ENCODE measurements at regions not wholly inside any gene's neighbourhood (a gene's known extent, or its start where the extent isn't known, plus 50 kb on each side); places are given as distances from the start of the nearest gene placed in this dataset.
A peak's percentile ranks its signal among the peaks of the same experiment; 100 is the strongest.

DNA sequence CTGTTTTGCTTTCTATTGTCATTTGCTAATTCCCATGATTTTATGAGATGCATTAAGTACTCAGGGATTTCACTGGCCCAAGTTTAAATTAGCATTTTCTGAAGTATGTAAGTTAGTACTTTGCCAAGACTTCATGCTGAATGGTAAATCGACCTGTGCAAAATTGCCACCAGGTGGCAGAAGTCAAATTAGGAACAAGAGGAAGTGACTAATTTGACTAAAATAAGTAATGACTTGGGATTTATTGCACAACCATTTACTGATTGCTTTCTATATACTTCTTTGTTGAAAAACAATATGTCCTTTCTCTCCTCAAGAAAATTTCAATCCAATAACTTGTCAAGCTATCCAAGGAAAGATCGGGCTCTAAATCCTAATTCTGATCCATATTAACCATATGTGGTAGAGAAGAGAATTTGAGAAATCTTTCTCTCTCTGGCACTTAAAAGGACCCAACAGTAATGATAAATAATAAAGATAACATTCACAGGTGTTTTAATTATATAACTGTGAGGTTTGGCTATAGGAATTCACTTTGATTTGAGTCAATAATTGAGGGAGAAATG is 253.7 kb upstream of the CHORDC1 start:
- TF ChIP-seq, protein P1, sequence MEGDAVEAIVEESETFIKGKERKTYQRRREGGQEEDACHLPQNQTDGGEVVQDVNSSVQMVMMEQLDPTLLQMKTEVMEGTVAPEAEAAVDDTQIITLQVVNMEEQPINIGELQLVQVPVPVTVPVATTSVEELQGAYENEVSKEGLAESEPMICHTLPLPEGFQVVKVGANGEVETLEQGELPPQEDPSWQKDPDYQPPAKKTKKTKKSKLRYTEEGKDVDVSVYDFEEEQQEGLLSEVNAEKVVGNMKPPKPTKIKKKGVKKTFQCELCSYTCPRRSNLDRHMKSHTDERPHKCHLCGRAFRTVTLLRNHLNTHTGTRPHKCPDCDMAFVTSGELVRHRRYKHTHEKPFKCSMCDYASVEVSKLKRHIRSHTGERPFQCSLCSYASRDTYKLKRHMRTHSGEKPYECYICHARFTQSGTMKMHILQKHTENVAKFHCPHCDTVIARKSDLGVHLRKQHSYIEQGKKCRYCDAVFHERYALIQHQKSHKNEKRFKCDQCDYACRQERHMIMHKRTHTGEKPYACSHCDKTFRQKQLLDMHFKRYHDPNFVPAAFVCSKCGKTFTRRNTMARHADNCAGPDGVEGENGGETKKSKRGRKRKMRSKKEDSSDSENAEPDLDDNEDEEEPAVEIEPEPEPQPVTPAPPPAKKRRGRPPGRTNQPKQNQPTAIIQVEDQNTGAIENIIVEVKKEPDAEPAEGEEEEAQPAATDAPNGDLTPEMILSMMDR (IDR thresholded peaks at IDR 0.05) = peak; percentile 19

DNA sequence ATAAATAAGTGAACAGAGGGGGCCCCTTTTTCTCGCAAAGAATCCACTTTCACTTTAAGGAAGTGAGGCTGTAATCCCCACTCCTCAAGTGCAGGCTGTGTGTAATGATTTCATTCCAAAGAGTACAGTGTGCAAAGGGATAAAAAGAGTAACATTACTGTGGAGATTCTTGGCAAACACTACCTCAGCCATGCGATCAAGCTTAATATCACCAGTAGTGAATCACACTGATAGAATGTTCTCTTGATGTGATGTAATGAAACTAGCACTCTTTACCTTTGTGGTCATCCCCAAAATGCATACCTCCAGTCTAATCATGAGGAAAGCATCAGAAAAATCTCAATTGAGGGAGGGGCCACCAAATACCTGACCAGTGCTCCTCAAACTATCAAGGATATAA is 246.1 kb upstream of the CHORDC1 start:
- no peaks in the 10 kb centered on the region for H3K9me3 Mint-ChIP-seq
- H3K4me3 ChIP-seq (replicated peaks in 1 of 3; ENCODE audit: low read depth in 2 of 3, low read length in 3 of 3) = no peak overlapping the region
- no peaks in the 10 kb centered on the region for H3K4me1 ChIP-seq (ENCODE audit: control insufficient read depth in 1 of 2, insufficient read depth in 2 of 2, low read length in 2 of 2)
- intact Hi-C loops (cut with micrococcal nuclease) = no loop called here
- no peaks in the 10 kb centered on the region for H3K36me3 ChIP-seq (replicated peaks in 1 of 2; ENCODE audit: control insufficient read depth in 1 of 2, insufficient read depth in 2 of 2, low read length in 2 of 2)
- no peak overlapping the region for H3K27ac ChIP-seq (ENCODE audit: low read depth in 1 of 2, low read length in 2 of 2)
- peaks cover 0 to 4% (median 0%) of the 10 kb centered on the region in 3 donors for H3K27me3 Mint-ChIP-seq (ENCODE audit: low read depth in 3 of 3)
- no peaks in the 10 kb centered on the region for H3K27me3 ChIP-seq (ENCODE audit: control insufficient read depth in 2 of 2, insufficient read depth in 2 of 2, low read length in 2 of 2)
- H3K9me3 ChIP-seq (replicated peaks in 1 of 2; ENCODE audit: control insufficient read depth in 1 of 2, insufficient read depth in 1 of 2, low read length in 2 of 2) = no peaks in the 10 kb centered on the region
- H2AFZ ChIP-seq (ENCODE audit: insufficient read depth, low read depth, low read length, poor library complexity, severe bottlenecking) = no peak overlapping the region
- no peak for DNase-seq
- no peaks in the 10 kb centered on the region for H3K4me1 Mint-ChIP-seq
- no peak overlapping the region for H3K27ac Mint-ChIP-seq
- TF ChIP-seq, protein P1 (IDR thresholded peaks at IDR 0.05) = no peak
- no CpG with 5 or more reads among the region's 2 CpGs for WGBS (ENCODE audit: insufficient coverage)
- no peak overlapping the region for H3K4me3 Mint-ChIP-seq
- no peak overlapping the region for H3K4me2 ChIP-seq (replicated peaks; ENCODE audit: extremely low read depth, low read length, poor library complexity, severe bottlenecking)
- H4K20me1 ChIP-seq (ENCODE audit: insufficient read depth, low read length) = no peaks in the 10 kb centered on the region
- H3K9ac ChIP-seq (ENCODE audit: insufficient read depth, low read length, poor library complexity, severe bottlenecking) = no peak overlapping the region
- no peaks in the 10 kb centered on the region for H3K79me2 ChIP-seq (ENCODE audit: insufficient read depth, low read length)
- H3K36me3 Mint-ChIP-seq = no peaks in the 10 kb centered on the region

More for the DNA sequence above, 253.7 kb upstream of the CHORDC1 start:
- Mint-ChIP-seq H3K27me3 (ENCODE audit: low read depth in 3 of 3) (peaks cover 0 to 2% (median 1%) of the 10 kb centered on the region in 3 donors), H3K4me1 (peaks cover 2% of the 10 kb centered on the region), H3K36me3 (no peaks in the 10 kb centered on the region), H3K9me3 (peaks cover 0 to 5% (median 0%) of the 10 kb centered on the region in 7 donors), H3K4me3 (no peak overlapping the region), H3K27ac (no peak overlapping the region)
- H3K4me1 ChIP-seq (ENCODE audit: control insufficient read depth in 1 of 2, insufficient read depth in 2 of 2, low read length in 2 of 2) = no peaks in the 10 kb centered on the region
- H4K20me1 ChIP-seq (ENCODE audit: insufficient read depth, low read length) = no peaks in the 10 kb centered on the region
- H3K9ac ChIP-seq (ENCODE audit: insufficient read depth, low read length, poor library complexity, severe bottlenecking) = no peak overlapping the region
- WGBS (ENCODE audit: insufficient coverage) = no CpG with 5 or more reads among the region's 2 CpGs
- no peak overlapping the region for H3K27ac ChIP-seq (ENCODE audit: low read depth in 1 of 2, low read length in 2 of 2)
- no peaks in the 10 kb centered on the region for H3K79me2 ChIP-seq (ENCODE audit: insufficient read depth, low read length)
- no peaks in the 10 kb centered on the region for H3K36me3 ChIP-seq (replicated peaks in 1 of 2; ENCODE audit: control insufficient read depth in 1 of 2, insufficient read depth in 2 of 2, low read length in 2 of 2)
- no peak overlapping the region for H3K4me2 ChIP-seq (replicated peaks; ENCODE audit: extremely low read depth, low read length, poor library complexity, severe bottlenecking)
- intact Hi-C loops (cut with micrococcal nuclease) = no loop called here
- no peak overlapping the region for H2AFZ ChIP-seq (ENCODE audit: insufficient read depth, low read depth, low read length, poor library complexity, severe bottlenecking)
- no peaks in the 10 kb centered on the region for H3K27me3 ChIP-seq (ENCODE audit: control insufficient read depth in 2 of 2, insufficient read depth in 2 of 2, low read length in 2 of 2)
- peak in 2 of 3 donors; percentile 2 to 4 for DNase-seq
- H3K9me3 ChIP-seq (replicated peaks in 1 of 2; ENCODE audit: control insufficient read depth in 1 of 2, insufficient read depth in 1 of 2, low read length in 2 of 2) = no peaks in the 10 kb centered on the region
- no peak overlapping the region for H3K4me3 ChIP-seq (replicated peaks in 1 of 3; ENCODE audit: low read depth in 2 of 3, low read length in 3 of 3)

Measured in CD14-positive monocyte (primary cell).